AML-193 (cell line): ENCODE measurements at regions not wholly inside any gene's neighbourhood (a gene's known extent, or its start where the extent isn't known, plus 50 kb on each side); places are given as distances from the start of the nearest gene placed in this dataset.

Experiments used
- DNase-seq, 2 experiments: peaks; one replicate each; lab custom pipeline; 2025; lab: John Stamatoyannopoulos, UW

DNA sequence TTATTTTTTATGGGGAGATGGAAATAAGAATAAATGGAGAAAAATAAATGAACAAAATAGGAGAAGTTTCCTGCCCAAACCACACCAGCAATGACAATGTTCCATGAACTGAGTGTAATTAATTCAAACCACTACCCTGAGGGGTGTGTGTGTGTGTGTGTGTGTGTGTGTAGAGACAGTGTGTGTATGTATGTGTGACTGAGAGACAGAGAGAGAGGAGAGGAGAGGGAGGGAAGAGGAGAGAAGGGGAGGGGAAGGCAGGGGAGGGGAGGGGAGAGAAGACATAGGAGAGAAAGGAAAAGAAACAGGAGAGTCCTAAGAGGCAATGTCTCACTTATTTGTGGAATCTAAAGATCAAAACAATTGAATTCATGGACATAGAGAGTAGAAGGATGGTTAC lies 65.0 kb upstream of the POU2AF1 start:
- DNase-seq = no peak

DNA sequence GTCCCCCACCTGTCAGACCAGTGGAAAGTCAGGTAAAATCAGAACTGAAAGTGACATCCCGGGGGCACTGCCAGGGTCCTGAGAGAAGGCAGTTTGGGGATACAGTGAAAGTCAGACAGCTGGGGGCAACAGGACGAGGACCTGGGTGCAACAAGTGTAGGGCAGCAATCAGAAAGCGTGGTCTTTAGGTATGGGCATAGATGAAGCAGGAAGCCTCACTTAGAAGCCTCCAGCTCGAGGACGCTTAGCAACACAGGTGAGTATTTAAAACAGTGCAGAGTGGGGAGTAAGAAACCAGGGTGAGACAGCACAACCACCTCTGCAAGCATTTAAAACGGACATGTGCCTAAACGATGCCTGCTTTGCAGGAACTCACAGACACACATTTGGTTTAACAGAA lies 64.6 kb upstream of the POU2AF1 start:
- DNase-seq = no peak

- DNase-seq = no peak
Observed at GRCh38 chr11:111443032-111443431, 64.0 kb upstream of the POU2AF1 start.

DNA sequence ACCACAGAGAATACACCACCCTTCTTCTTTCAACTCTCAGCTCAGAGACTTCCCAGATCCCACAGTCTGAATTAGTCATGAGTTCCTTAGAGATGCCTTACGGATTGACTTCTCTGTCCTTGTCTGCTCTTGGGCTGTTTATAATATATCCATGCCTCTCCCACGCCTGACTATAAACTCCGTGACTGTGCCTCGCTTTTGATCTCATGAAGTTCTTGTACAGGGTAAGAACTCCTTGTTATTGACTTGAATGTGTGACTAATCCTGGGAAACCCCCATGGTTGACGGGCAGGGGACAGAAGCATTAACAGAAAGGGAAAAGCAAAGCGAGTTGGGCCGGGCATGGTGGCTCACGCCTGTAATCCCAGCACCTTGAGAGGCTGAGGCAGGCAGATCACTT lies 62.4 kb upstream of the POU2AF1 start:
- no peak for DNase-seq

DNA sequence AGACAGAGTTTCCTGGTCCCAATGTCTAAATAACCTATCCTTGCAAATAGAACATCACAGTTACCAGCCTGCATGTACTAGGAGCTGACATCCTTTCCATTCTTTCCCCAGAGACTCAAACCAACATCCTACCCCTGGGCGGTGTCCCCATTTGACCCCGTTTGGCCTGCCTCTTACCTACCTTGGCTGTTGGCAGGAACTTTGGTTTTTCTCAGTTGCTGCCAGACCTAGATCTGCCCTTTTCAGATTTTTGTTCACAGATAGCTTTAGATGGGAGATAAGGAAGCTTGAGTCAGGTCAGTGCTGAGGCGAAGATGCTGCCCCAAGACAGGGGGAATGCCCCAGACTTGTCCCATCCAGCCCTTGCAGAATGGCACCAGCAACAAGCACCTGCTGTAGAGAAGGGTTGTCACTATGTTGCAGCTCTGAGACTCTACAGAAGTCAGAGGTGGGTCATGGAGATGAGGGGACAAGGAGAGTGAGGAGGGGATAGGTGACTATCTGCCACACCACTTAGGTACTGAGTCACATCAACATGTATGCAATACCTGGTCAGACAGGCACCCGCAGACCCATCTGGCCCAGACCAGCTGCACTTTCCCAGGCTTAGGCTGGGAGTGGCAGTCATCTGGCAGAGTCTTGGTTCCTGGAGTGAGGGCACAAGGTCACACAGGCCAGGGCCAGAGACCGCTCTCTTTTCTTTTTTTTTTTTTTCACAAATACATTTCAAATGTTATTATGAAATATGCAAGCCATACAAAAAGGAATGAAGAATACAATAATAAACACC lies 61.5 kb upstream of the POU2AF1 start:
- DNase-seq = no peak

DNA sequence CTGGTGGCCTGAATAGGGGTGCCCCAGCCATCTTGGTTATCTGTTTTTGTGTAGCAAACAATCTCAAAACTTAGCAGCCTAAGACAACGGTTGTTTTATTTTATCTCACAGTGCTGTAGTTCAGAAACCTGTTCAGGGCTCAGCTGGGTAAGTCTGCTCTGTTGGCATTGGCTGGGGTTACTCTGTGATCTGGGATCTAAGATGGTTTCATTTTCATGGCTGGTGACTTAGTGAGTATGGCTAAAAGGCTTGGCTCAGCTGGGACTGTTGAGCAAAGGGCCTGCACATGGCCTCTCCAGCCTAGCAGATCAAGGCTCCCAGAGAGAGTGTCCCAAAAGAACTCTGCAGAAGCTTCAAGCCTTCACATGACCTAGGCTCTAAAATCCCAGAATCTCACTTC lies 60.8 kb upstream of the POU2AF1 start:
- no peak for DNase-seq

- no peak for DNase-seq
Observed at GRCh38 chr11:111438846-111439520, 59.9 kb upstream of the POU2AF1 start.

DNA sequence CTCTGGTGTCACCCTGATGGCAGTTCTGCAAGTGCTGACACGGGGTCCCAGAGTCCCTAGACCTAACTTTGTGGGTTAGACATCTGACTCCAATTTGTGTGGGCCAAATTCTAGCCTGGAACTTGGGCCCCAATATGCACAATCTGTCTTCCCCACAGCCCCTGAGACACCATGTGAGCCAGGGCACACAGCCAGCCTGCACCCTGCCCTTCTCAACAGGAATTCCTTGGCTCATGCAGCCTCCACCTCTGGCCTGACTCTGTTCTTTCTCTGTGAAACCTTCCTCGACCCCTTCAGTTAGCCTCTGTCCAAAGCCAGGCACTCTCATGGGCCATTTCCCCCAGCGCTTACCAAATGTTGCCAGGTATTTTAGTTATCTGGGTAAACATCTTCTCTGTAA lies 59.1 kb upstream of the POU2AF1 start:
- DNase-seq = no peak

GRCh38 chr11:111435046-111435698 lies 56.1 kb upstream of the POU2AF1 start:
- no peak for DNase-seq

GRCh38 chr11:111429066-111429506 lies 50.0 kb upstream of the POU2AF1 start:
- DNase-seq = peak; percentile 68 to 73
